GM06990 (cell line): ENCODE measurements at regions not wholly inside any gene's neighbourhood (a gene's known extent, or its start where the extent isn't known, plus 50 kb on each side); places are given as distances from the start of the nearest gene placed in this dataset.
"Not testable (repeated sequence)": the region's sequence is repeated elsewhere in the genome, so short reads cannot be mapped to it uniquely, and the experiment has no call there.

Experiments used
- DNase-seq: peaks from one replicate; pipeline ENCODE4 v3.0.0-alpha.2; 2011; ENCODE audit not compliant: insufficient read length; ENCODE audit errors: extremely low read depth
- H3K27me3 ChIP-seq: replicated peaks from 2 replicates; pipeline ENCODE4 v1.6.0; 2011; ENCODE audit warnings: low read length; ENCODE audit not compliant: control insufficient read depth, insufficient read depth
- H3K36me3 ChIP-seq: 2 replicates; pipeline ENCODE4 v1.5.1; 2011; ENCODE audit warnings: low read length; ENCODE audit not compliant: control insufficient read depth, insufficient read depth
- H3K4me3 ChIP-seq: replicated peaks from 2 replicates; pipeline ENCODE4 v1.5.1; 2011; ENCODE audit warnings: low read depth, mild to moderate bottlenecking, control low read depth, low read length
- CTCF ChIP-seq: IDR thresholded peaks from 2 replicates; pipeline ENCODE4 v1.5.1; 2011; ENCODE audit warnings: low read length, control low read depth, mild to moderate bottlenecking, inconsistent platforms; ENCODE audit not compliant: insufficient read depth, poor library complexity, severe bottlenecking

- DNase-seq, result no peak
- TF ChIP-seq CTCF, result no peak
These were observed 75.0 kb upstream of the ANKRD28 start for GRCh38 chr3:15872807-15873206.

GRCh38 chr3:15873415-15873814, 75.6 kb upstream of the ANKRD28 start:
- TF ChIP-seq CTCF, result no peak
- DNase-seq, result no peak
- no peak overlapping the region for H3K4me3 ChIP-seq
- H3K36me3 ChIP-seq, result no peaks in the 10 kb centered on the region
- no peaks in the 10 kb centered on the region for H3K27me3 ChIP-seq

More at GRCh38 chr3:15872807-15873206, 75.0 kb upstream of the ANKRD28 start:
- no peak overlapping the region for H3K4me3 ChIP-seq
- H3K27me3 ChIP-seq, result no peaks in the 10 kb centered on the region
- no peaks in the 10 kb centered on the region for H3K36me3 ChIP-seq

- DNase-seq, result no peak
- no peaks in the 10 kb centered on the region for H3K27me3 ChIP-seq
- no peaks in the 10 kb centered on the region for H3K36me3 ChIP-seq
- H3K4me3 ChIP-seq, result no peak overlapping the region
- TF ChIP-seq CTCF, result no peak
These were observed 77.4 kb upstream of the ANKRD28 start for GRCh38 chr3:15875016-15875689.

GRCh38 chr3:15876669-15877068, 78.9 kb upstream of the ANKRD28 start:
- Histone ChIP-seq H3K27me3 (no peaks in the 10 kb centered on the region), H3K4me3 (no peak overlapping the region), H3K36me3 (no peaks in the 10 kb centered on the region)
- no peak for TF ChIP-seq CTCF
- no peak for DNase-seq

- no peaks in the 10 kb centered on the region for H3K36me3 ChIP-seq
- H3K4me3 ChIP-seq, result no peak overlapping the region
- DNase-seq, result no peak
These were observed 80.0 kb upstream of the ANKRD28 start for GRCh38 chr3:15877813-15878212.

GRCh38 chr3:15879787-15880186, 82.0 kb upstream of the ANKRD28 start:
- DNase-seq, H3K36me3 ChIP-seq, H3K27me3 ChIP-seq, H3K4me3 ChIP-seq: not testable (repeated sequence)

More at GRCh38 chr3:15877813-15878212, 80.0 kb upstream of the ANKRD28 start:
- TF ChIP-seq CTCF, result no peak
- no peaks in the 10 kb centered on the region for H3K27me3 ChIP-seq
